Transverse colon (tissue), 4 donors: ENCODE measurements at regions not wholly inside any gene's neighbourhood (a gene's known extent, or its start where the extent isn't known, plus 50 kb on each side); places are given as distances from the start of the nearest gene placed in this dataset.

ENCODE experiments used
- DNase-seq: peaks from one replicate; pipeline ENCODE4 v3.0.0-alpha.2; 2019
- H3K27ac ChIP-seq, 4 donors: fragments of 200-600 bp; sonication (generic); 2 replicates each; pipeline ENCODE4 v1.5.1; 2016 to 2018; ENCODE audit warnings: inconsistent platforms in 4 of 4
- H3K27me3 ChIP-seq: fragments of 200-600 bp; sonication (generic); 2 replicates; pipeline ENCODE4 v1.5.1; 2017; ENCODE audit warnings: inconsistent platforms
- H3K36me3 ChIP-seq, 4 donors: fragments of 200-600 bp; sonication (generic); 2 replicates each; pipeline ENCODE4 v1.5.1; 2017 to 2019; ENCODE audit warnings: inconsistent platforms in 4 of 4
- H3K4me1 ChIP-seq, 4 donors: fragments of 200-600 bp; sonication (generic); 2 replicates each; pipeline ENCODE4 v1.5.1; 2017 to 2020; ENCODE audit warnings: inconsistent platforms in 4 of 4
- H3K4me3 ChIP-seq, 4 donors: fragments of 200-600 bp; sonication (generic); 1 replicate in 1 of 4; 2 replicates in 3 of 4; pipeline versions ENCODE4 v1.5.1 to v1.6.1; 2017 to 2019; ENCODE audit warnings: inconsistent platforms in 4 of 4
- H3K9me3 ChIP-seq, 2 donors: fragments of 200-600 bp; sonication (generic); 2 replicates each; pipeline ENCODE4 v1.5.1; 2017 to 2019; ENCODE audit warnings: inconsistent platforms in 2 of 2
- CTCF ChIP-seq, 5 experiments: fragments of 200-600 bp in 3 of 5; fragments of 450-650 bp in 2 of 5; sonication (generic) in 3 of 5; IDR thresholded peaks; 1 replicate in 2 of 5; 2 replicates in 3 of 5; pipeline ENCODE4 v1.5.1; 2016 to 2017; ENCODE audit warnings: antibody characterized with exemption in 5 of 5, inconsistent platforms in 3 of 5, mild to moderate bottlenecking in 2 of 5, moderate library complexity in 1 of 5
- EP300 ChIP-seq: sonication (generic); formaldehyde crosslinking; IDR thresholded peaks from one replicate; pipeline ENCODE4 v1.6.1; 2017; ENCODE audit warnings: antibody characterized with exemption, low read depth
- POLR2A ChIP-seq: fragments of 450-650 bp; IDR thresholded peaks from one replicate; pipeline ENCODE4 v1.6.1; 2016; ENCODE audit warnings: antibody characterized with exemption, mild to moderate bottlenecking, moderate library complexity
- POLR2AphosphoS5 ChIP-seq, 3 donors: sonication (generic); formaldehyde crosslinking; IDR thresholded peaks; one replicate each; pipeline ENCODE4 v1.6.1; 2016; ENCODE audit warnings: antibody characterized with exemption in 3 of 3
- WGBS, 2 donors: methylation state at CpG; one replicate each; pipeline ENCODE4 v1.1.5; 2018; ENCODE audit warnings: low coverage in 1 of 2; 5-methylcytosine and 5-hydroxymethylcytosine counted together
- in situ Hi-C, 4 donors: fragments of 200-750 bp; cut with MboI; loops; one replicate each; pipeline versions ENCODE4 v1.15.0 to v1.15.1; 2017; ENCODE audit warnings: low sequenced_read_pairs in 3 of 4, low pct_ligation_motif_present in 1 of 4, low pct_unique_long_range_greater_than_20kb in 1 of 4
- intact Hi-C: fragments of 100-400 bp; cut with DNase I; formaldehyde crosslinking; loops from one replicate; pipeline ENCODE4 v1.15.1; 2023; ENCODE audit warnings: low total_unique reads

GRCh38 chr13:34417896-34418295, 524.2 kb upstream of the NBEA start:
- Histone ChIP-seq H3K27ac (no peak overlapping the region), H3K4me1 (no peaks in the 10 kb centered on the region), H3K27me3 (no peaks in the 10 kb centered on the region), H3K4me3 (no peak overlapping the region), H3K36me3 (no peaks in the 10 kb centered on the region), H3K9me3 (no peaks in the 10 kb centered on the region)
- TF ChIP-seq EP300 (no peak), POLR2AphosphoS5 (IDR thresholded peaks at IDR 0.05) (no peak), POLR2A (no peak), CTCF (IDR thresholded peaks at IDR 0.05) (no peak)
- in situ Hi-C loops: no loop called here
- no peak for DNase-seq
- 70 to 85% methylated on average over 4 of the region's 4 CpGs for WGBS, 2 donors
- intact Hi-C loops: no loop called here

- Histone ChIP-seq H3K4me3 (no peak overlapping the region), H3K36me3 (no peaks in the 10 kb centered on the region), H3K27me3 (no peaks in the 10 kb centered on the region), H3K4me1 (no peaks in the 10 kb centered on the region), H3K9me3 (no peaks in the 10 kb centered on the region), H3K27ac (no peak overlapping the region)
- intact Hi-C loops (no loop called here), in situ Hi-C loops (no loop called here)
- WGBS, 2 donors: 44 to 100% methylated on average over 1 to 5 of the region's 5 CpGs
- TF ChIP-seq POLR2AphosphoS5 (IDR thresholded peaks at IDR 0.05) (no peak), CTCF (IDR thresholded peaks at IDR 0.05) (no peak), EP300 (no peak), POLR2A (no peak)
- DNase-seq: no peak
These were observed 523.0 kb upstream of the NBEA start for GRCh38 chr13:34419025-34419424.

GRCh38 chr13:34419755-34420154, 522.3 kb upstream of the NBEA start:
- Histone ChIP-seq H3K4me1 (no peaks in the 10 kb centered on the region), H3K27me3 (no peaks in the 10 kb centered on the region), H3K9me3 (no peaks in the 10 kb centered on the region), H3K4me3 (no peak overlapping the region), H3K27ac (no peak overlapping the region), H3K36me3 (no peaks in the 10 kb centered on the region)
- DNase-seq: no peak
- 91% methylated on average over 5 of the region's 6 CpGs; no CpG with 5 or more reads in 1 of the 2 donors for WGBS, 2 donors
- intact Hi-C loops (no loop called here), in situ Hi-C loops (no loop called here)
- no peak for TF ChIP-seq EP300
- TF ChIP-seq POLR2AphosphoS5 (IDR thresholded peaks at IDR 0.05): no peak
- no peak for TF ChIP-seq CTCF (IDR thresholded peaks at IDR 0.05)
- no peak for TF ChIP-seq POLR2A

- no peak for TF ChIP-seq EP300
- no peak for TF ChIP-seq POLR2AphosphoS5 (IDR thresholded peaks at IDR 0.05)
- in situ Hi-C loops: no loop called here
These were observed 521.2 kb upstream of the NBEA start for GRCh38 chr13:34420702-34421346.

GRCh38 chr13:34421347-34421719, 520.7 kb upstream of the NBEA start:
- H3K4me3 ChIP-seq: no peak overlapping the region
- no peaks in the 10 kb centered on the region for H3K4me1 ChIP-seq
- TF ChIP-seq EP300: no peak
- no peak for TF ChIP-seq POLR2AphosphoS5 (IDR thresholded peaks at IDR 0.05)
- no peak for TF ChIP-seq POLR2A
- no peaks in the 10 kb centered on the region for H3K36me3 ChIP-seq
- no peaks in the 10 kb centered on the region for H3K9me3 ChIP-seq
- no peaks in the 10 kb centered on the region for H3K27me3 ChIP-seq
- no peak overlapping the region for H3K27ac ChIP-seq
- no peak for DNase-seq
- in situ Hi-C loops: no loop called here
- intact Hi-C loops: no loop called here

More at GRCh38 chr13:34420702-34421346, 521.2 kb upstream of the NBEA start:
- Histone ChIP-seq H3K4me1 (no peaks in the 10 kb centered on the region), H3K4me3 (no peak overlapping the region), H3K9me3 (no peaks in the 10 kb centered on the region), H3K27ac (no peak overlapping the region), H3K36me3 (no peaks in the 10 kb centered on the region), H3K27me3 (no peaks in the 10 kb centered on the region)
- WGBS, 2 donors: 72% methylated on average over 3 of the region's 3 CpGs; no CpG with 5 or more reads in 1 of the 2 donors
- intact Hi-C loops: no loop called here
- no peak for DNase-seq
